Prostate gland (tissue), 2 donors: ENCODE measurements at regions not wholly inside any gene's neighbourhood (a gene's known extent, or its start where the extent isn't known, plus 50 kb on each side); places are given as distances from the start of the nearest gene placed in this dataset.
"Not testable (repeated sequence)": the region's sequence is repeated elsewhere in the genome, so short reads cannot be mapped to it uniquely, and the experiment has no call there.

Source experiments
- DNase-seq: peaks from one replicate; pipeline ENCODE4 v3.0.0-alpha.2; 2019; ENCODE audit warnings: low spot score
- H3K27ac ChIP-seq, 2 donors: fragments of 200-600 bp; sonication (generic); 2 replicates each; pipeline ENCODE4 v1.5.1; 2017 to 2019
- H3K27me3 ChIP-seq: fragments of 200-600 bp; sonication (generic); replicated peaks from 2 replicates; pipeline ENCODE4 v1.5.1; 2019; ENCODE audit not compliant: insufficient read depth
- H3K36me3 ChIP-seq, 2 donors: fragments of 200-600 bp; sonication (generic); 1 replicate in 1 of 2; 2 replicates in 1 of 2; pipeline versions ENCODE4 v1.5.1 to v1.8.1; 2017 to 2019
- H3K4me1 ChIP-seq: fragments of 200-600 bp; sonication (generic); replicated peaks from 2 replicates; pipeline ENCODE4 v1.5.1; 2019
- H3K4me3 ChIP-seq, 2 donors: fragments of 200-600 bp; sonication (generic); 2 replicates each; pipeline ENCODE4 v1.5.1; 2017 to 2019
- H3K9me3 ChIP-seq: fragments of 200-600 bp; sonication (generic); 2 replicates; pipeline ENCODE4 v1.5.1; 2017
- WGBS: methylation state at CpG from one replicate; pipeline ENCODE4 v1.1.5; 2018; 5-methylcytosine and 5-hydroxymethylcytosine counted together
- intact Hi-C: fragments of 100-400 bp; cut with DNase I; formaldehyde crosslinking; loops from one replicate; pipeline ENCODE4 v1.14.2; 2022

GRCh38 chr1:149354579-149354978 is 120.3 kb upstream of the NBPF19 start:
- WGBS: no CpG with 5 or more reads among the region's 2 CpGs
- H3K27ac ChIP-seq, DNase-seq, H3K36me3 ChIP-seq, H3K9me3 ChIP-seq, intact Hi-C loops, H3K4me3 ChIP-seq, H3K4me1 ChIP-seq, H3K27me3 ChIP-seq: not testable (repeated sequence)

GRCh38 chr1:149355748-149356147 is 119.1 kb upstream of the NBPF19 start:
- H3K27me3 ChIP-seq, H3K9me3 ChIP-seq, intact Hi-C loops, H3K27ac ChIP-seq, DNase-seq, H3K36me3 ChIP-seq, H3K4me3 ChIP-seq, H3K4me1 ChIP-seq: not testable (repeated sequence)
- WGBS: no CpG with 5 or more reads among the region's 1 CpG

DNA sequence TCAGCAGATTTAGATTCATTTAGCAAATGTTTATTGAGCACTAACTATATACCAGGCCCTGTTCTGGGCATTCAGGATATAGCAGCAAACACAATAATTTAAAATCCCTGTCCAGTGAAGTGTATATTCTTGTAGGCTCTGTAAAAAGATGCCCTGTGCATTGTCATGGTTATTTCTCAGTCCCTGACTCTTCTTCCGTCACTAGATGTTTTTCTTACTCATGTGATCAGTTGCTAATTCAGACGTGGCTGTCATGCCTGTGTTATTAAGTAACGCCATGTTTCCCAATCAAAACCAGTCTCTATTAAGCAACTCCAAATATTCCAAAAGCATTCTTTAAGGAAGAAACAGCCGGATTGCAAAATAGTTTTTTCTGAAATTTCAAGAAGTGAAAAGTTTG is 118.7 kb upstream of the NBPF19 start:
- H3K4me3 ChIP-seq, H3K9me3 ChIP-seq, H3K27ac ChIP-seq, H3K4me1 ChIP-seq, intact Hi-C loops, DNase-seq, H3K36me3 ChIP-seq, H3K27me3 ChIP-seq: not testable (repeated sequence)
- no CpG with 5 or more reads among the region's 4 CpGs for WGBS

- WGBS: no CpG with 5 or more reads among the region's 3 CpGs
- H3K27ac ChIP-seq, intact Hi-C loops, H3K36me3 ChIP-seq, H3K4me3 ChIP-seq, H3K9me3 ChIP-seq, H3K27me3 ChIP-seq, H3K4me1 ChIP-seq, DNase-seq: not testable (repeated sequence)
Observed at GRCh38 chr1:149360351-149360750, 114.5 kb upstream of the NBPF19 start.

DNA sequence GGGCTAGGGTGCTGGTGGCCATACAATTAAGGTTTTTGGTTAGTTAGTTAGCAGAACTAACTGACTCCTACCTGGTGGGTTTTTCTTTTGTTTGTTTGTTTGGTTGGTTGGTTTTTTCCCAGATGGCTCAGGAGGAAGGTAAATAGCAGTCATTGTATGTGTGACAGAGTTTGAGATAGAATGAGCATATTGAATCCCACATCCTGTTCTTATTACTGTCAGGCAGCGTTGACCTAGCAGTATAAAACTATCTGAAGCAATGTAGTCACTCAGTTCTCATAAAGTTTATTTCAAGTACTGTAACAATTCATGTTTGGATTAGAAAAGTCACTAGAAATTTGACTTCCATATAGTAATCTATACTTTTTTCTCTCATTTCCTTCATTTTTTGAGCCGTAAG is 113.5 kb upstream of the NBPF19 start:
- H3K36me3 ChIP-seq, H3K27me3 ChIP-seq, H3K4me3 ChIP-seq, H3K27ac ChIP-seq, intact Hi-C loops, H3K9me3 ChIP-seq, H3K4me1 ChIP-seq, DNase-seq: not testable (repeated sequence)
- no CpG with 5 or more reads among the region's 2 CpGs for WGBS

GRCh38 chr1:149364188-149364981 is 110.5 kb upstream of the NBPF19 start:
- DNase-seq, intact Hi-C loops, H3K9me3 ChIP-seq: not testable (repeated sequence)

GRCh38 chr1:149366402-149366801 is 108.4 kb upstream of the NBPF19 start:
- DNase-seq, H3K4me3 ChIP-seq, H3K9me3 ChIP-seq, H3K36me3 ChIP-seq, H3K4me1 ChIP-seq, H3K27ac ChIP-seq, H3K27me3 ChIP-seq, intact Hi-C loops: not testable (repeated sequence)
- 95% methylated on average over 1 of the region's 1 CpG for WGBS

More at GRCh38 chr1:149364188-149364981, 110.5 kb upstream of the NBPF19 start:
- H3K4me1 ChIP-seq, H3K27me3 ChIP-seq, H3K27ac ChIP-seq, H3K4me3 ChIP-seq, H3K36me3 ChIP-seq: not testable (repeated sequence)
- WGBS: no CpG with 5 or more reads among the region's 1 CpG

DNA sequence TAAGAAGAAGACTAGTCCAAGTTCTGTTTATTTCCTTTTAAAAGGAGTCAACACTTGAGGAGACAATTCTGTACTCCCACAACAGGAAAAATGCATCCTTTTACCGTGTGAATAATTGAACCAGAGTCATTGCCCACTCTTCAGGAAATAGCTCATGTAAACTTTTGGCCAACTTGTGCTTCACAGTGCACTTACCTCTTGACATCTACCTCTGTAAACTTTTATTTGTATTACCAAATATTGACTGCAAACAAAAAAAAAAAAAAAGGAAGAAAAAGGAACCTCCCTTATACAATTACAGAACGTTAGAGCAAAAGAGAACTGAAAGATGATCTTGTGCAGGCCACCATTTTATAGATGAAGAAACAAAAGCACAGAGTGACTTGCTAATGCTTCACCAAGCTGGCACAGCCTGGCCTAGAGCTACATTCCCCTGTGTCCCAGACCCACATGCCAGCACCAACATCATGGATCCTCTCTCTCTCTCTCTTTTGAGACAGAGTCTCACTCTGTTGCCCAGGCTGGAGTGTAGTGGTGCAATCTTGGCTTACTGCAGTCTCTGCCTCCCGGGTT is 107.3 kb upstream of the NBPF19 start:
- H3K4me3 ChIP-seq, H3K27ac ChIP-seq, DNase-seq, H3K4me1 ChIP-seq, H3K36me3 ChIP-seq, H3K27me3 ChIP-seq, H3K9me3 ChIP-seq, intact Hi-C loops: not testable (repeated sequence)
- 19% methylated on average over 2 of the region's 3 CpGs for WGBS

- H3K27ac ChIP-seq, H3K4me1 ChIP-seq, H3K36me3 ChIP-seq, H3K9me3 ChIP-seq, H3K4me3 ChIP-seq, intact Hi-C loops, H3K27me3 ChIP-seq, DNase-seq: not testable (repeated sequence)
- 86% methylated on average over 1 of the region's 1 CpG for WGBS
Observed at GRCh38 chr1:149368337-149368736, 106.5 kb upstream of the NBPF19 start.

DNA sequence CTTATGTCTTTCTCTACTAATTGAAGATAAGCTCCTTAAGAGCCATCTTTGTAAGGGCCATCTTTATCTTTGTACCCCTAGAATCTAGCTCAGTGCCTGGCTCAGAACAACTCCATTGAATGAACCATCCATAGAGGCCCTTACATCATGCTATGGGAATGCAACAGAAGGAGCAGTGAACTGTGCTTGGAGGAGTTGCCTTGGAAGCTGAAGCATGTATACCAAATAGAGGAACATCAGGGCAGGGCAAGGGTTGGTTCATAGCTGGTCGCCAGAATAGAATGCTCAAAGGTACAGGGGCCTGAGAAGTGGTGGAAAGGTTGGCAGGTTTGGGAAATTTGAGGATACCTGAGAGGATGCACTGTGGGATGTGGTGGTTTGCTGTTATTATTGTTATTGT is 105.8 kb upstream of the NBPF19 start:
- not testable (repeated sequence) for DNase-seq, H3K36me3 ChIP-seq
- no CpG with 5 or more reads among the region's 1 CpG for WGBS

GRCh38 chr1:149371955-149372354 is 102.9 kb upstream of the NBPF19 start:
- no CpG with 5 or more reads among the region's 4 CpGs for WGBS
- DNase-seq, intact Hi-C loops: not testable (repeated sequence)

More for the DNA sequence above, 105.8 kb upstream of the NBPF19 start:
- H3K4me3 ChIP-seq, H3K27ac ChIP-seq, H3K9me3 ChIP-seq, intact Hi-C loops, H3K27me3 ChIP-seq, H3K4me1 ChIP-seq: not testable (repeated sequence)

GRCh38 chr1:149378462-149378861 is 96.4 kb upstream of the NBPF19 start:
- DNase-seq, H3K27ac ChIP-seq, H3K27me3 ChIP-seq, intact Hi-C loops, H3K36me3 ChIP-seq, H3K9me3 ChIP-seq, H3K4me3 ChIP-seq, H3K4me1 ChIP-seq: not testable (repeated sequence)
- WGBS: 100% methylated on average over 1 of the region's 3 CpGs

More at GRCh38 chr1:149371955-149372354, 102.9 kb upstream of the NBPF19 start:
- not testable (repeated sequence) for H3K4me3 ChIP-seq, H3K27me3 ChIP-seq, H3K4me1 ChIP-seq, H3K27ac ChIP-seq, H3K9me3 ChIP-seq, H3K36me3 ChIP-seq
